ENCODE measurements at regions not wholly inside any gene's neighbourhood (a gene's known extent, or its start where the extent isn't known, plus 50 kb on each side); places are given as distances from the start of the nearest gene placed in this dataset.

- DNase-seq (ENCODE audit: low read depth): no peak
Measured at GRCh38 chr2:19784456-19784855, 117.3 kb downstream of the TTC32 start.

- no peak for DNase-seq (ENCODE audit: low read depth)
Measured at GRCh38 chr2:19783935-19784334, 117.8 kb downstream of the TTC32 start.

DNA sequence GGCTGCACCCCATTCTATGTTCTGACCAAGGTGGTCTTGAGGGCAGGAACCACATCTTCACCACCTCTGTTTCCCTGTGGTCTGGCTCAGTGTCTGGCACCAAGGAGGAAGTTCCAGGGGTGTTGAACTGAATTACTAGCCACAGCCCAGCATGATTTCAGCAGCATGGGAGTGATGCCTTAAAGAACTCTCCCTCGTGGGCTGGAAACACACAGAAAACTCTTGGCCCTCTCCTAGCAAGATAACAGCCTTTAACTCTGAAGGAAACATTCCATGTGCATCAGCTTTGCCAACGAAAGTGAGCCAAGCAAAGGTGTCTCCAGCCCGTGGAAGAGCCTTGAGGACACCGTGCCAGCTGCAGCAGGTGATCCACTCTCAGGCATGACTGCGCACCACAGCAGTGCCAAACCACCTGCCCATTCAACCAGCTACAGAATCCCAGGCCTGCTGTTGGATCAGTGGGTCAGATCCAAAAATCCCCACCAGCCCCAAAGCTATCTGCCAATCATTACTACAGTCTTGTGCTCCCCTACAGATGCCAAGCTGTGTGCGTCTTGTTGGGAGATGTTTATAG, 124.8 kb downstream of the TTC32 start:
- no peak for DNase-seq (ENCODE audit: low read depth)

DNA sequence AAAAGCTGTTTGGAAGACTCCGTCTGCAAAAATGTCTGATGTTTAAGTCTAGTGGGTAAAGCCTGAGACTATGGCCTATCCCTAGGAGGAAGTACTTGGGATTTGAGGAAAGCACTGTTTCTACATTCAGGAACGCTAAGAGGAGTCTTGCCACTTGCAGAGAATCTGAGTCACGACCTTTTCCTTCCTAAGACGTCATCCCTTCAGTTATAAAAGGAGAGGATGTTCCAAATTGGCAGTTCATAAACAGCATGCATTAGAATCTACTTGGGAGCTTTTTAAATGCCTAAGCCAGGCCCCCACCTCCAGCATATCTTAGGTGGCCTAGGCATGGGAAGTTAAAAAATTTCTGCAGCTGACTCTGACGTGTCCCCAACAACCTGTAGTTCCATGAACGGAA, 125.9 kb downstream of the TTC32 start:
- DNase-seq (ENCODE audit: low read depth): no peak

DNA sequence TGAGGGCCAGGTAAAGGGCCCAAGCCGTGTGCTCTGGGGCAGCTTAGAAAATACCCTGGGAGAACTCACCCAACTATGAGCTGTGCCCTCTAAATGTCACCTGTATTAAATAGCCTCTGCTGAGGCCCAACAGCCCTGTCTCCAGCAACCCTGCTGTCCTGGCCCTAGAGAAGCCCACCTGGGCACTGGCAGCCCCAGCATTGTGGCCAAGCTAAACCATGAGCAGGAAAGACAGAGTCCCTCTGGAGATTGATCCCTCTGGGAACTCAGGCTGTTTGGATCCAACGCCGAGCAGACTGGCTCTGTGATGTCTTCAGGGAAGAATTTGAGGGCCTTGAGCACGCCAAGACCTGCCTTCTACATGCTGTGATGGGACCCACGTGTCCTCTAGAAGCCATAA, 126.5 kb downstream of the TTC32 start:
- DNase-seq (ENCODE audit: low read depth): no peak

DNA sequence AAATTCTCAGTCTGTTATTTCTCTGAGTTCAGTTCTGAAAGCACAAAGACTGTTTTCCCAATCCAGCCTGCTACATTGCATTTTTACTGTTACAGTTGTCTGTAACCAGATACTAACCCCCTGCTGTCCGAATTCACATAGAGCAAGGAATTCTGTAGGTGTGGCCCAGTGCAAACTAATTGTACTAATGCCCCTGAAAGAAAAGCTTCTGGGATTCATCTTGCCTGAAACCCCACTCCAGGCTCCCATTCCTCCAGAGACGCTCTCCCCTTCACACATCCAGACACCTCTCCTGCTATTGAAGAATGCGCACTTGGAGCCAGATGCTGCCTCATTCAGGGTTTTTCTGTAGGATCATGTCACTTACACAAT, 127.0 kb downstream of the TTC32 start:
- no peak for DNase-seq (ENCODE audit: low read depth)

GRCh38 chr2:19772981-19773380, 128.8 kb downstream of the TTC32 start:
- DNase-seq (ENCODE audit: low read depth): no peak

DNA sequence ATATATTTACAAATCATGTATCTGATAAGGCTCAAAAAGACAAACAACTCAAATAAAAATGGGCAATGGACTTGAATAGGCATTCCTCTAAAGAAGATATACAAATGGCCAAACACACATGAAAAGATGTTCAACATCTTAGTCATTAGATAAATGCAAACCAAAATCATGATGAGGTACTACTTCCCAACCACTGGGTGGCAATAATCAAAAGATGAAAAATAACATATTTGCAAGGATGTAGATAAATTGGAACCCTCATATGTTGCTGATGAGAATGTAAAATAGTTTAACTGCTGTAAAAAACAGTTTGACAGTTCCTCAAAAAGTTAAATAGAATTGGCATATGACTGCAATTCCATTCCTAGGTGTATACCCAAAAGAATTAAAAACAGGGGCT, 132.3 kb downstream of the TTC32 start:
- DNase-seq (ENCODE audit: low read depth): no peak

DNA sequence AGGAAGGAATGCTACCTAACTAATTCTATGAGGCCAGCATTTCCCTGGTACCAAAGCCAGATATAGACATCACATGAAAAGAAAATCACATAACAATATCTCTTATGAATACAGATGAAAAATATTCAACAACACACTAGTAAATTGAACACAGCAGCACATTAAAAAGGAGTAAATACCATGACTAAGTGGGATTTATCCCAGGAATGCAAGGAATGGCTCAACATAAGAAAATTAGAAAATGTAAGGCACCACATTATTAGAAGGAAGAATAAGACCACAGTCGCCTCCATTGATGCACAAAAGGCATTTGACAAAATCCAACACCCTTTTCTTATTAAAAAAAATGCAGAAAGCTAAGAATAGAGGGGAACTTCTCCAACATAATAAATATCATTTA, 133.9 kb downstream of the TTC32 start:
- DNase-seq (ENCODE audit: low read depth): no peak

DNA sequence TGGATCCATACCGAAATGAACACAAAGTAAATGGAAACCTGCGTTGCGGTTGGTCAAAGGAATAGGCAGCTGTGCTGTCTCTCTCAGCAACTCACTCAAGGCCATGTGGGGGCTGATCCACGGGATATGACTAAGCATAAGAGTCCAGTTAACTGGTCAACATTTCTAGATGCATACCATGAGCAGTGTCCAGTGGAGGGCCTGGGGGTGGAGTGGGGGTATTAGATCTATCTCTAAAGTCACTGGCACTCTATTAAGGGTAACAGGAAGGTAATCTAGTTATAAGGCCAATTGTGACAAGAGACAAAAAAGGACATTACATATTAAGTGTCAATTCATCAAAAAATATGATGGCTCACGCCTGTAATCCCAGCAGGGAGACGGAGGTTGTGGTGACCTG, 136.8 kb downstream of the TTC32 start:
- no peak for DNase-seq (ENCODE audit: low read depth)

DNA sequence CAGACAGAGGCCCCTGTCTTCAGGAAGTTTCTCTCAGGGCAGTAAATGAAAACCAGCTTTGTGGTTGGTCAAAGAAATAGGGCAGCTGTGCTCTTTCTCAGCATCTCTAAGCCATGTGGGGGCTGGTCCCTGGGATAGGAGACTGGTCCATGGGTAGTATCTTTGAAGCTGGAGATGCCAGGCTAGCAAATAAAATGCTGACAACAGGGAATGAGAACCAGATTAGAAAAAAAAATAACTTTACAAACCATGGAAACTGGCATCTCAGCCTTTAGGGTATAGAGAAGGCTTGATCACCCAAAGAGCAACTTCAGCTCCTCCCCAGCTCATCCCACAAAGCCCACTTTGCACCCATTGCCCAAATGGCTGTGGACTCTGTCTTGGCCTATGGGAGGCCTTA, 138.1 kb downstream of the TTC32 start:
- DNase-seq (ENCODE audit: low read depth): no peak

GRCh38 chr2:19762959-19763605, 138.7 kb downstream of the TTC32 start:
- no peak for DNase-seq (ENCODE audit: low read depth)

- no peak for DNase-seq (ENCODE audit: low read depth)
Measured at GRCh38 chr2:19762142-19762541, 139.6 kb downstream of the TTC32 start.

GRCh38 chr2:19759880-19760279, 141.9 kb downstream of the TTC32 start:
- no peak for DNase-seq (ENCODE audit: low read depth)

DNA sequence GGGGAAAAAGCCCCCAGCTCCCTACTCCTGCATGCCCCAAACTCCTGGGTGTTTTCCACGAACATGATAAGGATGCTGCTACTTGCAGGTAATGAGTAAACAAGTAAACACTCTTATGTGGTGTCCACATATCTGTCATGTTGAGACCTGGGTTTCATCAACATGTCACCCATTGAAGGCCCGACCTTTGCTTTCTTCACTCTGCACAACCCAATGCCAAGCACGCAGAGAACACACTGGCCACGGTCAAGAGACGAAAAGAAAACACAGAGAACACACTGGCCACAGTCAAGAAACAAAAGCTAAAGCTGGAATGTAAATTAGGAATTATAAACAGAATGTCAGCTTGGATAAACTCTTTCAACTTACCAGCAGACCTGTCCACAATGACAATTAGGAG, 143.1 kb downstream of the TTC32 start:
- no peak for DNase-seq (ENCODE audit: low read depth)

- no peak for DNase-seq (ENCODE audit: low read depth)
Measured at GRCh38 chr2:19757586-19757985, 144.2 kb downstream of the TTC32 start.

DNA sequence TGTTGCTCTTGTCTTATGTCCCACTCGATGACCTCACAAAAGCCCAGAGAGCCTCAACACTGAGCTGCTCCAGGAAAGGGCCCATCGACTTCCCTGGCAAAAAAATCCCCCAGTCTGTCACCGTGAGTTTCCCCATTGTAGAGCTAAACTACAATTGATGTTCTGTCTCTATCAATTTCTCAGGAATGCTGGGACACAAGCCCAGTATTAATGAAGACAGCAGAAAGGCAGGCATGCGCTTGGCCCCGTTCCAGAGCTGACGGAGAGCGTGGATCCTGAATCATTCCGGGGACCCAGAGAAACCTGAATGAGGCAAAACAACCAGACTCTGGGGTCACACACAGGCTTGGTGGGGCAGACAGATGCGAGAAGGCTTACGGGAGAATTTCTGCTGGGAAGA, 146.9 kb downstream of the TTC32 start:
- no peak for DNase-seq (ENCODE audit: low read depth)

GRCh38 chr2:19753818-19754217, 148.0 kb downstream of the TTC32 start:
- DNase-seq (ENCODE audit: low read depth): no peak

- no peak for DNase-seq (ENCODE audit: low read depth)
Measured at GRCh38 chr2:19753314-19753713, 148.5 kb downstream of the TTC32 start.

GRCh38 chr2:19752500-19752899, 149.3 kb downstream of the TTC32 start:
- no peak for DNase-seq (ENCODE audit: low read depth)

- no peak for DNase-seq (ENCODE audit: low read depth)
Measured at GRCh38 chr2:19751631-19752030, 150.2 kb downstream of the TTC32 start.

DNA sequence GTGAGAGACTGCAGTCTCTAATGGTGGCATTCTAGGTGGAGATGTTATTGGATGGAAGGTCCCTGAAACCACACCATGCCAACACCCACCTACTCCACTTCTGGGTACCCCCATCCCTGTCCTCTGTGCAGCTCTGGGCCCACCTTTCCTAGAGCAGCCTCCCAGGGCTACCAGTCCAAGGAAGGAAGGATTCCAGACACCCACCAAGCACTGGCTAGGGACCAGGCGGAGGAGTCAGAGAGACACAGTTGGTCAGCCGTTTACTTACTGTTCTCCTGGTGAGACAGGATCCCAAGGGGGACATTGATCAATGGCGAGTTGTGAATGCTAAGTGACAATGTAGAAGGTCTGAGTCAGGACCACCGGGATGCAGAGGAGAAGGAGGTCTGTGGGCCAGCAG, 151.6 kb downstream of the TTC32 start:
- DNase-seq (ENCODE audit: low read depth): no peak

DNA sequence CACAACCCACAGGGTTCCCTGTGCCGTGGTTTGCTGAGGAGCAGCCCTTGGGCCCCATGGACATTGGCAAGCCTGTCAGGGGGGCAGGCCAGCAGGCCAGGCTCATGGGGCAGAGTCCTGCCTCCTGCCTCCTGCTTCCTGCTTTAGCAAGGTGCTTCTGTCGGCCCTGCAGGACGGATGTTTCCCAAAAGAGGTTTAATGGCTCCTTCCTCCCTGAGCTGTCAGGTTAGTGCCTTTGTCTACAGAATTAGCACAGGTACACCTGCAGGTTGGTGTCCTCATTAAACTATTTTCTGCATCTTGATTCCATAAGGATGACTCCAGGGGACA, 152.3 kb downstream of the TTC32 start:
- DNase-seq (ENCODE audit: low read depth): no peak

DNA sequence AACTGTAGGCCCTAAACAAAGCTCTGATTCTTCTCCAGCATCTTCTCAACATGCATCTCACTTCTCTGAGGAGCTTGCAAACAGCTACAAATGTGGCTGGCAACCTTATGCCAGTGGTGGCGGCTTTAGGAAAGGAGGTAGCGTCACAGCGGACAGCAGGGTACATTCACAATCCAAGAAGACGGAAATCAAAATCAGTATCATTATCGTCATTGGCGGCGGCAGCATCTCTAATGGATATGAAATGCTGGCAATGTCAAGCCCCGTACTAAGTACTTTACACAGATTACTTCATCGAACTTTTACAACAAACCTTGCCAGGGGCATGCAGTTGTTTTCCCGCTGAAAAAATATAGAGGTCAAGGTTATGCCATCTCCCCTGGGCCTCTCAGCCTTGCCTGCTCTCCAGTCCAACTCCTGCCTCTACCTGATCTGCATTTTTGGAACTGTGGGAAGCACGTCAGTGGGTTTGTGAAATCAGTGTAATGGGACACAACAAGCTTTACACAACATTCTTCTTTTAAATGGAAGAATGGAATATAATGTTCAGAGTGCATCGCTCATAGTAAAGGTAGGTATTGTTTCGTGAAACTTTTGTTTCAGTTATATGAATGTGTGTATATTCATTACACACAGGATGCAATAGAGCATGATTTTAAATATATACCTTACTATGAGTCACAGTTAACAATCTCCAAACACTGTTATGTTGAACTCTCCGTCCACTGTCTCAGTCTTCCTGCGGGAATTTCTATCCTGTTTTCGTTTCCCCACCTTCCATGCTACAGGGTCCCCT, 152.9 kb downstream of the TTC32 start:
- DNase-seq (ENCODE audit: low read depth): no peak

All from HS-5 (cell line).